C4-2B (cell line): ENCODE measurements at regions not wholly inside any gene's neighbourhood (a gene's known extent, or its start where the extent isn't known, plus 50 kb on each side); places are given as distances from the start of the nearest gene placed in this dataset.

Source experiments
- ZFX ChIP-seq: fragments of 450-650 bp; IDR thresholded peaks from 2 replicates; pipeline ENCODE4 v1.6.1; 2017
- TF ChIP-seq, protein P1 (sequence below): fragments of 450-650 bp; conservative IDR thresholded peaks from 2 replicates; pipeline ENCODE4 v1.5.1; 2017; ENCODE audit warnings: mild to moderate bottlenecking

DNA sequence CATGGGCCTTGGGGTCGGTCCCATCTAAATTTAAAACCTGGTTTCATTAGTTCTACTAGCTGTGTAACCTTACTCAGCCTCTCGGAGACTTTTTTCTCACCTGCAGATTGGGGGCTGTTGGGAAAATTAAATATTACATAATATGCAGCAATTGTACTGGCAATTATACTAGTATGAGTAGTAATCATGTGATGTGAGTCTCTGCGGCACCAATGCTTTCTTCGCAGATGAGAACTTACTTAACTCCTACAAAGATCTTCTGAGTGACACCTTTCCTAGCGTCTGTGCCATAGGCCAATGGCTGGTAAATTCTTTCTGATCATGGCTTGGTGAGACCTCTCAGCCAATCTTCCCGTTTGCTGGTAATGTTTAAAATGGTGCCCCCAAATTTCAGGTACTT lies 391.3 kb downstream of the NXPE2 start:
- TF ChIP-seq, protein P1, sequence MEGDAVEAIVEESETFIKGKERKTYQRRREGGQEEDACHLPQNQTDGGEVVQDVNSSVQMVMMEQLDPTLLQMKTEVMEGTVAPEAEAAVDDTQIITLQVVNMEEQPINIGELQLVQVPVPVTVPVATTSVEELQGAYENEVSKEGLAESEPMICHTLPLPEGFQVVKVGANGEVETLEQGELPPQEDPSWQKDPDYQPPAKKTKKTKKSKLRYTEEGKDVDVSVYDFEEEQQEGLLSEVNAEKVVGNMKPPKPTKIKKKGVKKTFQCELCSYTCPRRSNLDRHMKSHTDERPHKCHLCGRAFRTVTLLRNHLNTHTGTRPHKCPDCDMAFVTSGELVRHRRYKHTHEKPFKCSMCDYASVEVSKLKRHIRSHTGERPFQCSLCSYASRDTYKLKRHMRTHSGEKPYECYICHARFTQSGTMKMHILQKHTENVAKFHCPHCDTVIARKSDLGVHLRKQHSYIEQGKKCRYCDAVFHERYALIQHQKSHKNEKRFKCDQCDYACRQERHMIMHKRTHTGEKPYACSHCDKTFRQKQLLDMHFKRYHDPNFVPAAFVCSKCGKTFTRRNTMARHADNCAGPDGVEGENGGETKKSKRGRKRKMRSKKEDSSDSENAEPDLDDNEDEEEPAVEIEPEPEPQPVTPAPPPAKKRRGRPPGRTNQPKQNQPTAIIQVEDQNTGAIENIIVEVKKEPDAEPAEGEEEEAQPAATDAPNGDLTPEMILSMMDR = no peak
- no peak for TF ChIP-seq ZFX
